ENCODE measurements at regions not wholly inside any gene's neighbourhood (a gene's known extent, or its start where the extent isn't known, plus 50 kb on each side); places are given as distances from the start of the nearest gene placed in this dataset.

- H3K4me3 ChIP-seq (ENCODE audit: low read depth, low read length): no peak overlapping the region
- TF ChIP-seq, protein P1, sequence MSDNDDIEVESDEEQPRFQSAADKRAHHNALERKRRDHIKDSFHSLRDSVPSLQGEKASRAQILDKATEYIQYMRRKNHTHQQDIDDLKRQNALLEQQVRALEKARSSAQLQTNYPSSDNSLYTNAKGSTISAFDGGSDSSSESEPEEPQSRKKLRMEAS (IDR thresholded peaks at IDR 0.05; ENCODE audit: low read depth, low read length): no peak
- TF ChIP-seq CTCF (IDR thresholded peaks at IDR 0.05; ENCODE audit: low read depth, low read length) (no peak), MYC (IDR thresholded peaks at IDR 0.05; ENCODE audit: low read depth, low read length) (no peak), POLR2A (IDR thresholded peaks at IDR 0.05; ENCODE audit: extremely low read depth, insufficient read length) (no peak)
- no peak for DNase-seq (ENCODE audit: low read depth)
Observed at GRCh38 chr13:68473834-68474326, 1243.7 kb upstream of the PCDH9 start.

GRCh38 chr13:68467160-68467559 lies 1237.0 kb upstream of the PCDH9 start:
- TF ChIP-seq, protein P1 (IDR thresholded peaks at IDR 0.05; ENCODE audit: low read depth, low read length): no peak
- TF ChIP-seq POLR2A (IDR thresholded peaks at IDR 0.05; ENCODE audit: extremely low read depth, insufficient read length) (no peak), CTCF (IDR thresholded peaks at IDR 0.05; ENCODE audit: low read depth, low read length) (no peak), MYC (IDR thresholded peaks at IDR 0.05; ENCODE audit: low read depth, low read length) (no peak)
- no peak overlapping the region for H3K4me3 ChIP-seq (ENCODE audit: low read depth, low read length)
- no peak for DNase-seq (ENCODE audit: low read depth)

GRCh38 chr13:68440874-68441273 lies 1210.7 kb upstream of the PCDH9 start:
- no peak for DNase-seq (ENCODE audit: low read depth)
- TF ChIP-seq, protein P1 (IDR thresholded peaks at IDR 0.05; ENCODE audit: low read depth, low read length): no peak
- TF ChIP-seq MYC (IDR thresholded peaks at IDR 0.05; ENCODE audit: low read depth, low read length): no peak
- TF ChIP-seq POLR2A (IDR thresholded peaks at IDR 0.05; ENCODE audit: extremely low read depth, insufficient read length): no peak
- TF ChIP-seq CTCF (IDR thresholded peaks at IDR 0.05; ENCODE audit: low read depth, low read length): no peak
- no peak overlapping the region for H3K4me3 ChIP-seq (ENCODE audit: low read depth, low read length)

- H3K4me3 ChIP-seq (ENCODE audit: low read depth, low read length): no peak overlapping the region
- TF ChIP-seq POLR2A (IDR thresholded peaks at IDR 0.05; ENCODE audit: extremely low read depth, insufficient read length): no peak
- TF ChIP-seq, protein P1 (IDR thresholded peaks at IDR 0.05; ENCODE audit: low read depth, low read length): no peak
- no peak for TF ChIP-seq MYC (IDR thresholded peaks at IDR 0.05; ENCODE audit: low read depth, low read length)
- no peak for TF ChIP-seq CTCF (IDR thresholded peaks at IDR 0.05; ENCODE audit: low read depth, low read length)
- peak; percentile 5 for DNase-seq (ENCODE audit: low read depth)
Observed at GRCh38 chr13:68439817-68440216, 1209.7 kb upstream of the PCDH9 start.

- H3K4me3 ChIP-seq (ENCODE audit: low read depth, low read length): no peak overlapping the region
- no peak for DNase-seq (ENCODE audit: low read depth)
- no peak for TF ChIP-seq CTCF (IDR thresholded peaks at IDR 0.05; ENCODE audit: low read depth, low read length)
- no peak for TF ChIP-seq POLR2A (IDR thresholded peaks at IDR 0.05; ENCODE audit: extremely low read depth, insufficient read length)
- TF ChIP-seq, protein P1 (IDR thresholded peaks at IDR 0.05; ENCODE audit: low read depth, low read length): no peak
- TF ChIP-seq MYC (IDR thresholded peaks at IDR 0.05; ENCODE audit: low read depth, low read length): no peak
Observed at GRCh38 chr13:68428292-68428691, 1198.2 kb upstream of the PCDH9 start.
